Rectal smooth muscle tissue (tissue), 1 donor: ENCODE measurements at regions not wholly inside any gene's neighbourhood (a gene's known extent, or its start where the extent isn't known, plus 50 kb on each side); places are given as distances from the start of the nearest gene placed in this dataset.
"Not testable (repeated sequence)": the region's sequence is repeated elsewhere in the genome, so short reads cannot be mapped to it uniquely, and the experiment has no call there.

Experiments used
- H3K27ac ChIP-seq: one replicate; pipeline ENCODE4 v1.7.0; 2013; ENCODE audit warnings: low read depth, low read length, inconsistent platforms
- H3K27me3 ChIP-seq: one replicate; pipeline ENCODE4 v1.7.0; 2013; ENCODE audit warnings: low read length; ENCODE audit not compliant: control insufficient read depth, insufficient read depth
- H3K36me3 ChIP-seq: one replicate; pipeline ENCODE4 v1.7.0; 2013; ENCODE audit warnings: low read length; ENCODE audit not compliant: control insufficient read depth, insufficient read depth
- H3K4me1 ChIP-seq: one replicate; pipeline ENCODE4 v1.7.0; 2013; ENCODE audit warnings: low read length; ENCODE audit not compliant: control insufficient read depth, insufficient read depth
- H3K4me3 ChIP-seq: one replicate; pipeline ENCODE4 v1.7.0; 2013; ENCODE audit warnings: low read length
- H3K9ac ChIP-seq: one replicate; pipeline ENCODE4 v1.7.0; 2013; ENCODE audit warnings: low read length

GRCh38 chr10:78437998-78438906 lies 404.6 kb downstream of the RPS24 start:
- Histone ChIP-seq H3K9ac (no peak overlapping the region), H3K36me3 (no peaks in the 10 kb centered on the region), H3K27ac (peak overlapping the region; percentile 68), H3K4me3 (no peak overlapping the region), H3K27me3 (no peaks in the 10 kb centered on the region), H3K4me1 (peaks cover 33% of the 10 kb centered on the region)

GRCh38 chr10:78438907-78439809 lies 405.5 kb downstream of the RPS24 start:
- Histone ChIP-seq H3K36me3 (no peaks in the 10 kb centered on the region), H3K27me3 (no peaks in the 10 kb centered on the region), H3K4me1 (peaks cover 33% of the 10 kb centered on the region), H3K9ac (no peak overlapping the region), H3K27ac (no peak overlapping the region), H3K4me3 (no peak overlapping the region)

GRCh38 chr10:78441010-78441409 lies 407.3 kb downstream of the RPS24 start:
- no peak overlapping the region for H3K4me3 ChIP-seq
- no peaks in the 10 kb centered on the region for H3K36me3 ChIP-seq
- H3K4me1 ChIP-seq, result peaks cover 32% of the 10 kb centered on the region
- H3K27me3 ChIP-seq, result no peaks in the 10 kb centered on the region
- no peak overlapping the region for H3K9ac ChIP-seq
- H3K27ac ChIP-seq, result no peak overlapping the region

DNA sequence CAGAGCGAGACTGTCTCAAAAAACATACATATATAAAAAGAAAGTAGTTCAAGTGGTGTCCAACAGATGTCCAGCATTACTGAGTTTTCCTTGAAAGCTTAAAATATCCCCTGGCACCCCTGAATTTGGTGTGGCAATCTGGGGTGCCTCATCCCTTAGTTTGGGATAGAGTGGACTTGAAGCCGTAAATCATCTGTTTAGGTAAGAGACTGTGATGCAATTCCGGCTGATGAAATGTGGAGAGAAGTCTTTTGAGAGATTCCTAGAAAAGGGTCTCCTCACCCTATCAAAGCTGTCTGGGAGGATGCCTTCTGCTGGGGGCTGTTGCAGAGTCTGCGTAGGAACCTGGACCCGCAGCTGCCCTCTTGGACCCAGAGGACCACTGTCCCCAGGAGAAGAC lies 408.0 kb downstream of the RPS24 start:
- Histone ChIP-seq H3K9ac (no peak overlapping the region), H3K4me3 (no peak overlapping the region), H3K36me3 (no peaks in the 10 kb centered on the region), H3K27me3 (no peaks in the 10 kb centered on the region), H3K27ac (no peak overlapping the region), H3K4me1 (peaks cover 25% of the 10 kb centered on the region)

- no peak overlapping the region for H3K27ac ChIP-seq
These were observed 409.3 kb downstream of the RPS24 start for GRCh38 chr10:78442836-78443550.

GRCh38 chr10:78443900-78444571 lies 410.4 kb downstream of the RPS24 start:
- Histone ChIP-seq H3K27me3 (no peaks in the 10 kb centered on the region), H3K36me3 (no peaks in the 10 kb centered on the region), H3K27ac (no peak overlapping the region), H3K9ac (no peak overlapping the region), H3K4me3 (no peak overlapping the region), H3K4me1 (peaks cover 5% of the 10 kb centered on the region)

More at GRCh38 chr10:78442836-78443550, 409.3 kb downstream of the RPS24 start:
- H3K27me3 ChIP-seq, result no peaks in the 10 kb centered on the region
- H3K9ac ChIP-seq, result no peak overlapping the region
- H3K36me3 ChIP-seq, result no peaks in the 10 kb centered on the region
- H3K4me3 ChIP-seq, result no peak overlapping the region
- H3K4me1 ChIP-seq, result peaks cover 12% of the 10 kb centered on the region

DNA sequence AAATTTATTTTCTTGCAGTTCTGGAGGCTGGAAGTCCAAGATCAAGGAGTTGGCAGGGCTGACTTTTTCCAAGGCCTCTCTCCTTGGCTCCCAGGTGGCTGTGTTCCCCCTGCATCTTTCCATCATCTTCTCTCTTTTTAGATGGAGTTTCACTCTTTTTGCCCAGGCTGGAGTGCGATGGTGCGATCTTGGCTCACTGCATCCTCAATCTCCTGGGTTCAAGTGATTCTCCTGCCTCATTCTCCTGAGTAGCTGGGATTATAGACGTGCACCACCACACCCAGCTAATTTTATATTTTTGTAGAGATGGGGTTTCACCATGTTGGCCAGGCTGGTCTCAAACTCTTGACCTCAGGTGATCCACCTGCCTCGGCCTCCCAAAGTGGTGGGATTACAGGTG lies 411.1 kb downstream of the RPS24 start:
- not testable (repeated sequence) for H3K36me3 ChIP-seq, H3K27ac ChIP-seq, H3K4me1 ChIP-seq, H3K4me3 ChIP-seq, H3K27me3 ChIP-seq, H3K9ac ChIP-seq

- no peaks in the 10 kb centered on the region for H3K4me1 ChIP-seq
- H3K27me3 ChIP-seq, result no peaks in the 10 kb centered on the region
- no peak overlapping the region for H3K4me3 ChIP-seq
- H3K27ac ChIP-seq, result no peak overlapping the region
- no peaks in the 10 kb centered on the region for H3K36me3 ChIP-seq
- no peak overlapping the region for H3K9ac ChIP-seq
These were observed 411.6 kb downstream of the RPS24 start for GRCh38 chr10:78445308-78445707.

DNA sequence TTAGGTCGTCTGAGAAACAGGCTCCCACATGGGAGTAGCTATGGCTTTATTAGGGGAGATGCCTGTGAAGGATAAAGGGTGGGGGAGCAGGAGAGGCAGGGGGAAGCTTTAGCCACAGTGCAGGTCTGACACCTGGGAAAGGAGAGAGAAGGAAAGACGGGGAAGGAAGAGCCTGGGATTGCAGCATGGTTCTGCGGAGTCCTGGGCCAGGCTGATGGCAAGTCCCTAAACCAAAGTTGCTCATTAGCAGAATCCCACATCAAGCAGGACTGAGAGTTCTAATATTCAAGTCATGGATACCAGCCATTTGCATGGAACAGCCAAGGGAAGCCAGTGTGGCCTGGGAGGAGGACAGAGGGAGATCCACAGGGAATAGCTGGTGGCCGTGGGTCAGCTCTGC lies 414.8 kb downstream of the RPS24 start:
- Histone ChIP-seq H3K27me3 (no peaks in the 10 kb centered on the region), H3K27ac (no peak overlapping the region), H3K9ac (no peak overlapping the region), H3K4me3 (no peak overlapping the region), H3K4me1 (no peaks in the 10 kb centered on the region), H3K36me3 (no peaks in the 10 kb centered on the region)

- Histone ChIP-seq H3K9ac (no peak overlapping the region), H3K27me3 (no peaks in the 10 kb centered on the region), H3K4me1 (no peaks in the 10 kb centered on the region), H3K36me3 (no peaks in the 10 kb centered on the region), H3K27ac (no peak overlapping the region), H3K4me3 (no peak overlapping the region)
These were observed 415.3 kb downstream of the RPS24 start for GRCh38 chr10:78448994-78449418.

DNA sequence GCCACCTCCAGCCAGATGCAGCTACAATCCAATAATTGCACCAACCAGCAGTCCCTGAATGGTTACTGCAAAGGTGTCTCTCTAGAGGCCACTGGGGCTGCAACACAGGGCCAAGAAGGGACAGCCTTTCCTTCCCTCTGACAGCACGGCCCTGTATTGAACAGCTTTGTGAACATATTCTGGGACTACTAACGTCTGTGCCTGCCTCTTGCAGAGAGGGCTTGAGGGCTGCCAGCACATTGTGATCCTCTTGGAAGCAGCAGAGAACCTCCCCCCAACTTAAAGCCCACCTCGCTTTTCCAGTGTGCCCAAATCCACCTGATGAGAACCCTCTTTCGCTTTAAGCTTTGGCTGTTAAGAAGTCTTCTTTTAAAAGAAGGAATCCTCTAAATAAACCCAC lies 415.9 kb downstream of the RPS24 start:
- no peak overlapping the region for H3K27ac ChIP-seq
- H3K4me3 ChIP-seq, result no peak overlapping the region
- H3K4me1 ChIP-seq, result peaks cover under 1% of the 10 kb centered on the region
- no peaks in the 10 kb centered on the region for H3K36me3 ChIP-seq
- no peak overlapping the region for H3K9ac ChIP-seq
- H3K27me3 ChIP-seq, result no peaks in the 10 kb centered on the region
